ENCODE measurements at regions not wholly inside any gene's neighbourhood (a gene's known extent, or its start where the extent isn't known, plus 50 kb on each side); places are given as distances from the start of the nearest gene placed in this dataset.

- H3K4me3 ChIP-seq (ENCODE audit: low read length), result no peak overlapping the region
- TF ChIP-seq CTCF (IDR thresholded peaks at IDR 0.05), result no peak
- no peak overlapping the region for H3K4me3 Mint-ChIP-seq
- no peaks in the 10 kb centered on the region for H3K36me3 Mint-ChIP-seq
- H3K9me3 Mint-ChIP-seq, result no peaks in the 10 kb centered on the region
- H3K4me1 Mint-ChIP-seq, result peaks cover 7 to 9% of the 10 kb centered on the region in 2 donors
- H3K36me3 ChIP-seq (ENCODE audit: control insufficient read depth, insufficient read depth, low read length), result no peaks in the 10 kb centered on the region
- no peak overlapping the region for H3K27ac ChIP-seq (ENCODE audit: low read length)
- WGBS (ENCODE audit: insufficient coverage), result 80% methylated on average over 24 of the region's 24 CpGs
- intact Hi-C loops (cut with micrococcal nuclease), result no loop called here
- no peak overlapping the region for H3K27ac Mint-ChIP-seq
- ATAC-seq (no peak), DNase-seq (no peak)
- peaks cover 8% of the 10 kb centered on the region for H3K4me1 ChIP-seq (ENCODE audit: control insufficient read depth, insufficient read depth, low read length)
- no peaks in the 10 kb centered on the region for H3K27me3 ChIP-seq (ENCODE audit: control insufficient read depth, insufficient read depth, low read length)
- no peaks in the 10 kb centered on the region for H3K9me3 ChIP-seq (ENCODE audit: control insufficient read depth, insufficient read depth, low read length)
- no peaks in the 10 kb centered on the region for H3K27me3 Mint-ChIP-seq (ENCODE audit: low read depth in 2 of 2)
These were observed 279.5 kb downstream of the NDUFA10 start for GRCh38 chr2:239745386-239746227.

GRCh38 chr2:239744706-239745340 is 280.3 kb downstream of the NDUFA10 start:
- H3K4me1 Mint-ChIP-seq, result peaks cover 7 to 9% of the 10 kb centered on the region in 2 donors
- Histone ChIP-seq H3K4me3 (ENCODE audit: low read length) (no peak overlapping the region), H3K4me1 (ENCODE audit: control insufficient read depth, insufficient read depth, low read length) (peaks cover 8% of the 10 kb centered on the region), H3K27me3 (ENCODE audit: control insufficient read depth, insufficient read depth, low read length) (no peaks in the 10 kb centered on the region), H3K9me3 (ENCODE audit: control insufficient read depth, insufficient read depth, low read length) (no peaks in the 10 kb centered on the region), H3K36me3 (ENCODE audit: control insufficient read depth, insufficient read depth, low read length) (no peaks in the 10 kb centered on the region), H3K27ac (ENCODE audit: low read length) (no peak overlapping the region)
- no peaks in the 10 kb centered on the region for H3K36me3 Mint-ChIP-seq
- DNase-seq (no peak), ATAC-seq (no peak)
- TF ChIP-seq CTCF (IDR thresholded peaks at IDR 0.05), result no peak
- no peak overlapping the region for H3K4me3 Mint-ChIP-seq
- H3K27me3 Mint-ChIP-seq (ENCODE audit: low read depth in 2 of 2), result no peaks in the 10 kb centered on the region
- WGBS (ENCODE audit: insufficient coverage), result 94% methylated on average over 21 of the region's 22 CpGs
- no peak overlapping the region for H3K27ac Mint-ChIP-seq
- H3K9me3 Mint-ChIP-seq, result no peaks in the 10 kb centered on the region
- intact Hi-C loops (cut with micrococcal nuclease), result no loop called here

- H3K36me3 Mint-ChIP-seq, result no peaks in the 10 kb centered on the region
- no peak for DNase-seq
- Histone ChIP-seq H3K27me3 (ENCODE audit: control insufficient read depth, insufficient read depth, low read length) (no peaks in the 10 kb centered on the region), H3K4me1 (ENCODE audit: control insufficient read depth, insufficient read depth, low read length) (peaks cover 8% of the 10 kb centered on the region), H3K9me3 (ENCODE audit: control insufficient read depth, insufficient read depth, low read length) (no peaks in the 10 kb centered on the region), H3K36me3 (ENCODE audit: control insufficient read depth, insufficient read depth, low read length) (no peaks in the 10 kb centered on the region), H3K4me3 (ENCODE audit: low read length) (no peak overlapping the region), H3K27ac (ENCODE audit: low read length) (no peak overlapping the region)
- H3K9me3 Mint-ChIP-seq, result no peaks in the 10 kb centered on the region
- no peaks in the 10 kb centered on the region for H3K27me3 Mint-ChIP-seq (ENCODE audit: low read depth in 2 of 2)
- no peak overlapping the region for H3K27ac Mint-ChIP-seq
- 80% methylated on average over 3 of the region's 6 CpGs for WGBS (ENCODE audit: insufficient coverage)
- ATAC-seq, result no peak
- TF ChIP-seq CTCF (IDR thresholded peaks at IDR 0.05), result no peak
- no peak overlapping the region for H3K4me3 Mint-ChIP-seq
- peaks cover 7 to 9% of the 10 kb centered on the region in 2 donors for H3K4me1 Mint-ChIP-seq
- intact Hi-C loops (cut with micrococcal nuclease), result no loop called here
These were observed 281.9 kb downstream of the NDUFA10 start for GRCh38 chr2:239743206-239743605.
